Tibial nerve (tissue), 4 donors: ENCODE measurements at regions not wholly inside any gene's neighbourhood (a gene's known extent, or its start where the extent isn't known, plus 50 kb on each side); places are given as distances from the start of the nearest gene placed in this dataset.

Experiments
- CTCF ChIP-seq, 5 experiments: fragments of 200-600 bp in 3 of 5; fragments of 450-650 bp in 2 of 5; sonication (generic) in 3 of 5; IDR thresholded peaks; one replicate each; pipeline ENCODE4 v1.5.1; 2016 to 2019; ENCODE audit warnings: antibody characterized with exemption in 5 of 5, mild to moderate bottlenecking in 3 of 5, moderate library complexity in 2 of 5
- EP300 ChIP-seq, 2 donors: sonication (generic); formaldehyde crosslinking; IDR thresholded peaks; one replicate each; pipeline ENCODE4 v1.6.1; 2017; ENCODE audit warnings: antibody characterized with exemption in 2 of 2, mild to moderate bottlenecking in 1 of 2
- POLR2A ChIP-seq, 2 donors: fragments of 450-650 bp; IDR thresholded peaks; one replicate each; pipeline ENCODE4 v1.6.1; 2017; ENCODE audit warnings: antibody characterized with exemption in 2 of 2, mild to moderate bottlenecking in 2 of 2, moderate library complexity in 2 of 2

GRCh38 chr2:198611201-198611600 is 806.8 kb downstream of the PLCL1 start:
- TF ChIP-seq EP300 (IDR thresholded peaks at IDR 0.05) = no peak
- TF ChIP-seq CTCF (IDR thresholded peaks at IDR 0.05) = no peak
- TF ChIP-seq POLR2A (IDR thresholded peaks at IDR 0.05) = no peak
